Neural crest cell (in vitro differentiated cells): ENCODE measurements at regions not wholly inside any gene's neighbourhood (a gene's known extent, or its start where the extent isn't known, plus 50 kb on each side); places are given as distances from the start of the nearest gene placed in this dataset.
"Not testable (repeated sequence)": the region's sequence is repeated elsewhere in the genome, so short reads cannot be mapped to it uniquely, and the experiment has no call there.

Experiments used
- DNase-seq: peaks from one replicate; pipeline ENCODE4 v3.0.0; 2021; ENCODE audit warnings: low read depth, mixed read lengths, low spot score
- H3K27ac Mint-ChIP-seq: one replicate; pipeline ENCODE4 v1.8.0; 2021; ENCODE audit warnings: mild to moderate bottlenecking, mixed read lengths; ENCODE audit not compliant: unreplicated experiment
- H3K27me3 Mint-ChIP-seq: 2 replicates; pipeline ENCODE4 v1.8.0; 2021; ENCODE audit warnings: low read depth, mild to moderate bottlenecking, mixed read lengths
- H3K36me3 Mint-ChIP-seq: 2 replicates; pipeline ENCODE4 v1.8.0; 2021; ENCODE audit warnings: low read depth, mild to moderate bottlenecking, mixed read lengths
- H3K4me1 Mint-ChIP-seq: 2 replicates; pipeline ENCODE4 v1.8.0; 2021; ENCODE audit warnings: mixed read lengths
- H3K4me3 Mint-ChIP-seq: one replicate; pipeline ENCODE4 v1.8.0; 2021; ENCODE audit warnings: mild to moderate bottlenecking, mixed read lengths
- H3K9me3 Mint-ChIP-seq: 2 replicates; pipeline ENCODE4 v1.8.0; 2021; ENCODE audit warnings: mixed read lengths
- CTCF ChIP-seq: fragments of 200-600 bp; sonication (generic); conservative IDR thresholded peaks from 2 replicates; pipeline ENCODE4 v1.5.0; 2021; ENCODE audit warnings: antibody characterized with exemption, mild to moderate bottlenecking

DNA sequence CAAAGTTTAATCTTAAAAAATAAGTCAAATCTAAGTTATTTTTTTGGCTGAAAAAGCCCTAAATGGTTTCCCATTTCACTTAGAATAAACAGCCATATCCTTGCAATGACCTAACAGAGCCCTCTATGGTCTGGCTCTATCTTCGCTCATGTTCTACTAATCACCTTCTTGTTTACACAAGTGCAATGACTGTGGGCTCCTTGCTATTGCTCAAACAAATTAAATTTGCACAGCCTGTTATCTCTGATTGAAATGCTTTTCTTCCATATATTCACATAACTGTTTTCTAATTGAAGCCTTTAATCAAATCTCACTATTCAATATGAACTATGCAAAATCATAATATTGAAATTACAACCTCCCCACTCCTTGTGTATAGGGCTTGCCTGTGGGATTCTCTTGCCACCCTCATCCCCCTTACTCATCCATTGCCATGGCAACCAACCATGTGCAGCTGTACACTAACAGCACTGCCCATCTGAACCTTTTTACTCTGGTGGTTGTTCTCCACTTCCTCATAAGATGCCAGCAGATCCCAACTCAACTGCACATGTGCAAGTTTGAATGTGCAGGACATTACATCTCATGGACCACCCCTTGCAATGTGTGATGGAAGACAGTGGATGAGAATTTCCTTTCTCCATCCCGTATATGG is 1083.2 kb downstream of the SOCS6 start:
- Mint-ChIP-seq H3K36me3 (no peaks in the 10 kb centered on the region), H3K27ac (no peak overlapping the region), H3K27me3 (peaks cover 10% of the 10 kb centered on the region), H3K4me3 (no peak overlapping the region), H3K9me3 (peaks cover 2% of the 10 kb centered on the region), H3K4me1 (no peaks in the 10 kb centered on the region)
- TF ChIP-seq CTCF = no peak
- no peak for DNase-seq

DNA sequence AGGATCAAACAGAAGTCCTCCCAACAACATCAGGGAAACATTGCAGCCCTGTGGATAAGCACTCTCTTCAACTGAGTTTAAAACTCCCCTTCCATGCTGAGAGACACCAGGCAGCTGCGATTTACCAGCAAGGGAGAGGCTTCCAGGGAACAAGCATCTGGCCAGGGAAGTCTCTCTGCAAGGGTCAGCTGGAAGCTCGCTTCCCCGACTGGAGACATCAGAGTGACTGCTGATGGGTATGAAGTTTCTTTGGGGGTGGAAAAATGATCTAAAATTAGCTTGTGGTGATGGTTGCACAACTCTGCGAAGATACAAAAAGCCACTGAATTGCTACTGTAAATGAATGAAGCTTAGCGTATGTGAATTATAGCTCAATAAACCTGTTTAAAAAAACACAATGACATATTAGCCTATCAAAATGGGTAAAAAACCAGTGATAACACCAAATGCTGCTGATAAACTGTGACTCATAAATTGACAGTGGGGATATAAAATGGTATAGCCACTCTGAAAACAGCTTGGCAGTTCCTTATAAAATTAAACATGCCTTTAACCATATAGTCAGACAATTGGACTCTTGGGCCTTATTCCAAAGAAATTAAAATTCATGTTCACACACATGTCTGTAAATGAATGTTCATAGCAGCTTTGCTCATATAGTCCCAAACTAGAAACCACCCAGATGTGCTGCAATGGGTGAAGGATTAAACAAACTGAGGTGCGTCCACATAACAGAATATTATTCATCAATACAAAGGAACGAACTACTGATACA is 1082.0 kb downstream of the SOCS6 start:
- no peak for TF ChIP-seq CTCF
- peaks cover 7% of the 10 kb centered on the region for H3K27me3 Mint-ChIP-seq
- peaks cover 6% of the 10 kb centered on the region for H3K36me3 Mint-ChIP-seq
- no peak for DNase-seq
- no peak overlapping the region for H3K27ac Mint-ChIP-seq
- no peak overlapping the region for H3K4me3 Mint-ChIP-seq
- H3K4me1 Mint-ChIP-seq = no peaks in the 10 kb centered on the region
- peaks cover 7% of the 10 kb centered on the region for H3K9me3 Mint-ChIP-seq

DNA sequence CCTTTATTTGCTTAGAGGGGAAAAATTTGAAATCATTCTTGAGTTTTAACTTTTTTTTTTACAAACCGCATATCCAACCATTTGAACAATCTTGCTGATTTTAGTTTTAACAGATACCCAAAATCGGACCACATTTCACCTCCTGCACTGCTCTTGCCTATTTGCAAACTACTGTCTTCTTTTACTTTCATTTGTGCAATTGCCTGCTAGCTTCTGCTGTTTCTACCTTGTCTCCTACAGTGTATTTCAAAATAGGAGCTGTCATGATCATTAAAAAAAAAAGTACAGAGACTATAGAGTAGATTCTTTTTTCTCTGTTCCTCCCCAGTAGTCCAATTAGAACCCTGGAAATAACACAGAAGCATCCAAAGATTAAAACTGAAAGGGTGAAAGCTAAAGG is 1081.2 kb downstream of the SOCS6 start:
- H3K9me3 Mint-ChIP-seq = peaks cover 7% of the 10 kb centered on the region

GRCh38 chr18:71362140-71362539 is 1073.3 kb downstream of the SOCS6 start:
- Mint-ChIP-seq H3K9me3 (peaks cover 11% of the 10 kb centered on the region), H3K4me1 (peaks cover 6% of the 10 kb centered on the region), H3K36me3 (peaks cover 6% of the 10 kb centered on the region), H3K4me3 (no peak overlapping the region), H3K27me3 (no peaks in the 10 kb centered on the region), H3K27ac (no peak overlapping the region)
- TF ChIP-seq CTCF = no peak
- no peak for DNase-seq

More for the DNA sequence above, 1081.2 kb downstream of the SOCS6 start:
- DNase-seq = no peak
- Mint-ChIP-seq H3K36me3 (peaks cover 6% of the 10 kb centered on the region), H3K4me1 (no peaks in the 10 kb centered on the region), H3K4me3 (no peak overlapping the region), H3K27me3 (peaks cover 5% of the 10 kb centered on the region), H3K27ac (no peak overlapping the region)
- TF ChIP-seq CTCF = no peak

DNA sequence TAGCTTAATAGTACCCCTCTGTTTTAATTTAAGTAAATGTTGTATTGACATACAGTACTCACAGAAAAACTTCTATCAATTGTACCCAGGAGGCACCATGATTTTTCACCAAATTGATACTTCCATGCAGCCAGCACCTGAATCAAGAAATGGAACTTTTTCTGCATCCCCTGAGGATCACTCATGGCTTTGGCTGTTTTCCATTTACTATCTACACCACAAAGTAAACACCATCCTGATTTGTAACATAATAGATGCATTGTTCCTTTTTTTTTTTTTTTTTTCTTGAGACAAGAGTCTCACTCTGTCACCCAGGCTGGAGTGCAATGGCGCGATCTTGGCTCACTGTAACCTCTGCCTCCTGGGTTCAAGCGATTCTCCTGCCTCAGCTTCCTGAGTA is 1066.8 kb downstream of the SOCS6 start:
- H3K4me1 Mint-ChIP-seq, H3K36me3 Mint-ChIP-seq, H3K27me3 Mint-ChIP-seq, H3K9me3 Mint-ChIP-seq, H3K27ac Mint-ChIP-seq, H3K4me3 Mint-ChIP-seq, DNase-seq: not testable (repeated sequence)

- DNase-seq = no peak
- Mint-ChIP-seq H3K9me3 (no peaks in the 10 kb centered on the region), H3K27ac (no peak overlapping the region), H3K4me3 (no peak overlapping the region), H3K4me1 (no peaks in the 10 kb centered on the region), H3K27me3 (peaks cover 5% of the 10 kb centered on the region), H3K36me3 (no peaks in the 10 kb centered on the region)
- TF ChIP-seq CTCF = no peak
These were observed 1063.8 kb downstream of the SOCS6 start for GRCh38 chr18:71352618-71353017.
